ENCODE measurements at regions not wholly inside any gene's neighbourhood (a gene's known extent, or its start where the extent isn't known, plus 50 kb on each side); places are given as distances from the start of the nearest gene placed in this dataset.
A peak's percentile ranks its signal among the peaks of the same experiment; 100 is the strongest.

DNA sequence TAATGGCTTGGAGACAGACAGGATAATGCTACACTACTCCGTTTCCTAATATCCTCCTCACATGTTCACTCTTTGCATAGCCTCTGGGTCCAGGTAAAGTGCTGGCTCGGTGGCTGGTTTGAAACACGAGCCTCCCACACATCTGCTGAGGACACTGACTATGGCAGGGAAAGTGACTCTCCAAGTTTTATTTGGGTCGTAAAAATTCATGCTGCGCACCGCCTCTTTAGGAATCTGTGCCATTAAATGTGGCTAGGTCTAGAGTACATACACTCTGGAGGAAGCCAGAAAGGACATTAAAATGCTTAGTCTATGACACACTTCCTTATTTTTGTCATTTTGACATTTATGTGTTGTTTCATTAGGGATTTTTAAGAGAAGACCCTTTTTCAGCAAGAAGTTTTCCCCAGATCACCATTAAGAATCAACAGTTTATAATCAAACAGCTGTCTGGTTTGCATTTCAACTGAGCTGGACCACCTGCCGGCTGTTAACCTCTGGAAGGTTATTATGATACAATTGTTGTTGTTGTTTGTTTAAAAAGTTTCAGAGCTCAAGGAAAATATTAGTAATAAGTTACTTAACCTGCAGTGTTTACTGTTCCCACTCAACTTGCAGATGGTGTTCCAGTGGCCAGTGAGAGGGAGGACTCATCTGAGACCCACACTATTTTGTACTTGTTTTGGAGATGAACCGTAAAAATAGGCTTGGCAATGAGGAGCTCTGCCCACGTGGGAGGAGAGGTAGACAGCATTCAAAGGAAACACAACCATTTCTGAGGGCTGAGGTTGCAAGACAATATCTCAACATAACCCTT, 443.3 kb upstream of the MEIS1 start:
- Histone ChIP-seq H3K4me3 (ENCODE audit: low read depth, low read length, poor library complexity, severe bottlenecking) (no peak overlapping the region), H3K27me3 (replicated peaks; ENCODE audit: insufficient read depth, low read depth, low read length, poor library complexity) (peaks cover 8% of the 10 kb centered on the region), H3K9me3 (ENCODE audit: low read depth, low read length, poor library complexity, severe bottlenecking) (peaks cover 10% of the 10 kb centered on the region), H3K27ac (ENCODE audit: low read depth, low read length, poor library complexity, severe bottlenecking) (peak overlapping the region; percentile 60), H3K36me3 (ENCODE audit: insufficient read depth, low read length, poor library complexity, severe bottlenecking) (no peaks in the 10 kb centered on the region), H3K4me1 (ENCODE audit: insufficient read depth, low read length, poor library complexity, severe bottlenecking) (peaks cover 22% of the 10 kb centered on the region)
- peak; percentile 97 for DNase-seq (ENCODE audit: low spot score)
- CTCF ChIA-PET, result no interaction called here
- no TSS peak for BruUV-seq (replicated peaks)
- intact Hi-C loops (cut with micrococcal nuclease; ENCODE audit: unreplicated experiment), result loop anchor here (2.0 to 10.0 kb wide), 4 partner anchors 197 to 583 kb away; no protein-coding TSS in a partner anchor
- TF ChIP-seq EZH2 (IDR thresholded peaks at IDR 0.05; ENCODE audit: borderline replicate concordance, low read depth, low read length, poor library complexity, severe bottlenecking), result no peak
- TF ChIP-seq, protein P1, sequence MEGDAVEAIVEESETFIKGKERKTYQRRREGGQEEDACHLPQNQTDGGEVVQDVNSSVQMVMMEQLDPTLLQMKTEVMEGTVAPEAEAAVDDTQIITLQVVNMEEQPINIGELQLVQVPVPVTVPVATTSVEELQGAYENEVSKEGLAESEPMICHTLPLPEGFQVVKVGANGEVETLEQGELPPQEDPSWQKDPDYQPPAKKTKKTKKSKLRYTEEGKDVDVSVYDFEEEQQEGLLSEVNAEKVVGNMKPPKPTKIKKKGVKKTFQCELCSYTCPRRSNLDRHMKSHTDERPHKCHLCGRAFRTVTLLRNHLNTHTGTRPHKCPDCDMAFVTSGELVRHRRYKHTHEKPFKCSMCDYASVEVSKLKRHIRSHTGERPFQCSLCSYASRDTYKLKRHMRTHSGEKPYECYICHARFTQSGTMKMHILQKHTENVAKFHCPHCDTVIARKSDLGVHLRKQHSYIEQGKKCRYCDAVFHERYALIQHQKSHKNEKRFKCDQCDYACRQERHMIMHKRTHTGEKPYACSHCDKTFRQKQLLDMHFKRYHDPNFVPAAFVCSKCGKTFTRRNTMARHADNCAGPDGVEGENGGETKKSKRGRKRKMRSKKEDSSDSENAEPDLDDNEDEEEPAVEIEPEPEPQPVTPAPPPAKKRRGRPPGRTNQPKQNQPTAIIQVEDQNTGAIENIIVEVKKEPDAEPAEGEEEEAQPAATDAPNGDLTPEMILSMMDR (conservative IDR thresholded peaks at IDR 0.05; ENCODE audit: low read depth, low read length), result no peak
- POLR2A ChIA-PET (ENCODE audit: low non-redundant PET), result interaction anchor here (0.5 kb wide), 1 partner anchor 1660 kb away, joined by 3 read pairs; no protein-coding TSS in a partner anchor

DNA sequence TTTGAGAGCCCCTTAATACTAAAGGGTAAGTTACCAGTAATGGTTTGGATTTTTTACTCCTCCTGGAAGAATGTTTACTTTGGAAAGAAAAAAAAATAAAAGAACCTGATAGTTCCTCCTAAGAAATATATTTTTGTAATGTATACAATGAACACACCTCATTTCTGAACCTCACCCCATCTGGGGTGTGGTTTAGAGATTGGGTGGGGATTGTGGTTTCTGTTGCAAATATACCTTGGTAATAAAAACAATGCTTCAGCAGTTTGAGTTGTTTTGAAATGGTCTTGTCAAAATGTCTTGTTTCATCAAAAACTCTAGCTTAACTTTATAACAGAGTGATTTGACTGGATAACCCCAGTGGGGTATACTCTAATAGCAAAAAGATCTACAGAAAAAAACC, 448.9 kb upstream of the MEIS1 start:
- intact Hi-C loops (cut with micrococcal nuclease; ENCODE audit: unreplicated experiment), result no loop called here

DNA sequence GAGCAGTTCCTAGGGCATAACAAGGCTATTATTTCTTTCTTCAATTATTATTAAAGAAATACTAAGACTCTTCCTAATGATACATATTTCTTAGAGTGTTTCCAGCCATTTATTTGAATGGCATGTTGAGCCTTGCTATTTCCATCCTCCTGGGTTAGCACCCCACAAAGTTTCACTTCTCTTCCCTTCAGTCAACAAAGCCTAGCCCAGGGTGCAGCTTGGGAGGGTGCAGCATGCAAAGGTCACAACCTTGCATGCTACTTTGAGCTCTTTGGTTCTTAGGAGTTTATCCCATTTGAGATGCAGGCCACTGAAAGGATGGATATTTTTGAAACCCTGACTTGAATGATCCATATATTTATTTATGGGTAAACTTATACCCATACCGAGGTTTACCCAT, 454.4 kb upstream of the MEIS1 start:
- intact Hi-C loops (cut with micrococcal nuclease; ENCODE audit: unreplicated experiment), result no loop called here
- H3K27me3 ChIP-seq (replicated peaks; ENCODE audit: insufficient read depth, low read depth, low read length, poor library complexity), result no peaks in the 10 kb centered on the region
- no peak for DNase-seq (ENCODE audit: low spot score)
- H3K4me3 ChIP-seq (ENCODE audit: low read depth, low read length, poor library complexity, severe bottlenecking), result no peak overlapping the region
- peaks cover 4% of the 10 kb centered on the region for H3K4me1 ChIP-seq (ENCODE audit: insufficient read depth, low read length, poor library complexity, severe bottlenecking)
- H3K9me3 ChIP-seq (ENCODE audit: low read depth, low read length, poor library complexity, severe bottlenecking), result peaks cover 7% of the 10 kb centered on the region
- POLR2A ChIA-PET (ENCODE audit: low non-redundant PET), result no interaction called here
- BruUV-seq (replicated peaks), result no TSS peak
- no peaks in the 10 kb centered on the region for H3K36me3 ChIP-seq (ENCODE audit: insufficient read depth, low read length, poor library complexity, severe bottlenecking)
- H3K27ac ChIP-seq (ENCODE audit: low read depth, low read length, poor library complexity, severe bottlenecking), result no peak overlapping the region
- CTCF ChIA-PET, result no interaction called here
- TF ChIP-seq EZH2 (IDR thresholded peaks at IDR 0.05; ENCODE audit: borderline replicate concordance, low read depth, low read length, poor library complexity, severe bottlenecking), result no peak
- TF ChIP-seq, protein P1 (conservative IDR thresholded peaks at IDR 0.05; ENCODE audit: low read depth, low read length), result no peak

More for the DNA sequence above, 448.9 kb upstream of the MEIS1 start:
- H3K36me3 ChIP-seq (ENCODE audit: insufficient read depth, low read length, poor library complexity, severe bottlenecking), result no peaks in the 10 kb centered on the region
- no peaks in the 10 kb centered on the region for H3K27me3 ChIP-seq (replicated peaks; ENCODE audit: insufficient read depth, low read depth, low read length, poor library complexity)
- peaks cover 10% of the 10 kb centered on the region for H3K9me3 ChIP-seq (ENCODE audit: low read depth, low read length, poor library complexity, severe bottlenecking)
- no peak overlapping the region for H3K4me3 ChIP-seq (ENCODE audit: low read depth, low read length, poor library complexity, severe bottlenecking)
- no peak overlapping the region for H3K27ac ChIP-seq (ENCODE audit: low read depth, low read length, poor library complexity, severe bottlenecking)
- H3K4me1 ChIP-seq (ENCODE audit: insufficient read depth, low read length, poor library complexity, severe bottlenecking), result peaks cover 6% of the 10 kb centered on the region
- no peak for DNase-seq (ENCODE audit: low spot score)
- ChIA-PET CTCF (no interaction called here), POLR2A (ENCODE audit: low non-redundant PET) (no interaction called here)
- TF ChIP-seq EZH2 (IDR thresholded peaks at IDR 0.05; ENCODE audit: borderline replicate concordance, low read depth, low read length, poor library complexity, severe bottlenecking), result no peak
- TF ChIP-seq, protein P1 (conservative IDR thresholded peaks at IDR 0.05; ENCODE audit: low read depth, low read length), result no peak
- BruUV-seq (replicated peaks), result no TSS peak
